LNCAP (cell line): ENCODE measurements at regions not wholly inside any gene's neighbourhood (a gene's known extent, or its start where the extent isn't known, plus 50 kb on each side); places are given as distances from the start of the nearest gene placed in this dataset.

Experiments used
- CTCF ChIP-seq: fragments of 450-650 bp; IDR thresholded peaks from 2 replicates; pipeline ENCODE4 v1.5.1; 2017; ENCODE audit warnings: mild to moderate bottlenecking

GRCh38 chr15:38130740-38131498 is 121.7 kb upstream of the SPRED1 start:
- no peak for TF ChIP-seq CTCF

- no peak for TF ChIP-seq CTCF
Observed at GRCh38 chr15:38134252-38134651, 118.4 kb upstream of the SPRED1 start.

- TF ChIP-seq CTCF, result no peak
Observed at GRCh38 chr15:38144921-38145320, 107.7 kb upstream of the SPRED1 start.

GRCh38 chr15:38145651-38146111 is 107.0 kb upstream of the SPRED1 start:
- TF ChIP-seq CTCF, result no peak

- no peak for TF ChIP-seq CTCF
Observed at GRCh38 chr15:38147246-38147645, 105.4 kb upstream of the SPRED1 start.

- no peak for TF ChIP-seq CTCF
Observed at GRCh38 chr15:38148471-38148870, 104.2 kb upstream of the SPRED1 start.

GRCh38 chr15:38149315-38149714 is 103.3 kb upstream of the SPRED1 start:
- TF ChIP-seq CTCF, result no peak

GRCh38 chr15:38150148-38150547 is 102.5 kb upstream of the SPRED1 start:
- no peak for TF ChIP-seq CTCF
